Hematopoietic multipotent progenitor cell treated with erythropoietin and hydrocortisone succinate and interleukin-3 and kit ligand, for 6 days (in vitro differentiated cells): ENCODE measurements at regions not wholly inside any gene's neighbourhood (a gene's known extent, or its start where the extent isn't known, plus 50 kb on each side); places are given as distances from the start of the nearest gene placed in this dataset.

Experiments used
- DNase-seq: peaks from one replicate; pipeline ENCODE4 v3.0.0-alpha.2; 2015

GRCh38 chr5:165143741-165144140, 1638.3 kb downstream of the MAT2B start:
- DNase-seq, result peak; percentile 20

DNA sequence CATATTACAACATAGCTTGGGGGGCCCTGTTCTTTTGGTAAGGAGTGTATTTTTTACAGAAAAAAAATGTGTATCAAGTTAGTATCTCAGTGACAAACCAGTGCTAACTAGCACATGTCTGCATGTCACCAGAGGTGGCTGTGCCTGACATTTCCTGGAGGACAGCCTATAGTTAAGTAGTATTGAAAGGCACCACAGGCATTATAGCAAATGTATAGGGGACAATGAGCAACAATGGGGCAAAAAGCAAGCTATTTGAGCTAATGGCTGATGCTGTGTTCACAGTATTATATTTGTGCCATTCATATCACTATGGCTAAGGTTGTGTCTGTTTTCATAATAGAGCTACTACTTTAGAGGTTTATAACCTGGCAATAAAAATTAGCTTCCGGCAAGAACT, 1644.0 kb downstream of the MAT2B start:
- no peak for DNase-seq

- no peak for DNase-seq
These were observed 1646.6 kb downstream of the MAT2B start for GRCh38 chr5:165152058-165152457.

- DNase-seq, result no peak
These were observed 1651.8 kb downstream of the MAT2B start for GRCh38 chr5:165157219-165157618.

DNA sequence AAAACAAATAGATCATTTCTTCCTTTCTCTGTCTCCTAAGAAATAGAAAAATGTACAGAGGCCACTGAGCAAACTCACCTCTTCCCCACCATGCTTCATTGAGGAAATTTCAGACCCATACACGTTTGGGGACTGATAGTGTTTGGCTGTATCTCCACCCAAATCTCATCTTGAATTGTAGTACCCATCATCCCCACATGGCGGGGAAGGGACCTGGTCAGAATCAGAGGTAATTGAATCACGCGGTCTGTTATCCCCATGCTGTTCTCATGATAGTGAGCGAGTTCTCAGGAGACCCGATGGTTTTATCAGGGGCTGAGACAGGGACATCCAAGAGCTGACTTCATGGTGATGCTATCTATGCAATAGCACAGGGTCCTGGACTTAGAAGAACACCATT, 1655.8 kb downstream of the MAT2B start:
- DNase-seq, result no peak

DNA sequence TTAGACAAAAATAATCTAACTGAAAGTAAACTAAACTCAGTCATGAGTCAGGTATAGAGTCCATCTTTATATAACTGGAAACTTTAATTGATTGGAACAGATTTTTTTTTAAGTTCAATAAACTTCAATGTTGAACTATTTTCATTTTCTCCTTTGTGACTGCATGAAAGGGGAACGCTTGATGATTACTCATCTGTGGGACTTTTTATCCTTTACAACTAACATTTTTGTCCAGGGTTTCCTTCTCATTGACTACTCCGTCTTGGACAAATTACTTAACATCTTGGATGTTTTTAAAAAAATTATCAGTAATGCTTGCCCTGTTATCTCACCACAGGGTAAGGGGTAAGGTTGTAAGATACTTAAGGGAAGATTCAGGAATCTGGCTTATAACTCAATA, 1658.4 kb downstream of the MAT2B start:
- DNase-seq, result no peak

DNA sequence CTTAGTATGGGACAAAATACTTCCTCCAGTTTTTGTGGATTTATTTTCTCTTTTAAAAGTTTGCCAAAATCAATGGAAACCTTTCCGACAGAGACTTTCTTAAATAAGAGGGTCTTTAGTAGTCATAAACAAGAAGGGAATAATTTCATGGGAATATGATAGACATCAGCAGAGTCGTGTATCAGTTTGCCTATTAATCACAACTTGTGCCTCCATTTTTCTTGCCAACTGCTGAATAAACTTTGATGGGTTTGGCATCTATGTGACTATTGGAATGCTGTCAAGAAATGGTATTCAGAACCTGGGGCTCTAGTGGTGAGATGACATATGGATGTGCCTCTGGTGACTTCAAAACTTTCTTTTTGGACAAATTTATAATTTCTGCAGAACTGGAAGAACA, 1668.2 kb downstream of the MAT2B start:
- DNase-seq, result no peak

GRCh38 chr5:165175041-165175440, 1669.6 kb downstream of the MAT2B start:
- no peak for DNase-seq

- DNase-seq, result no peak
These were observed 1678.8 kb downstream of the MAT2B start for GRCh38 chr5:165184183-165184582.

GRCh38 chr5:165185716-165186115, 1680.3 kb downstream of the MAT2B start:
- peak; percentile 38 for DNase-seq

DNA sequence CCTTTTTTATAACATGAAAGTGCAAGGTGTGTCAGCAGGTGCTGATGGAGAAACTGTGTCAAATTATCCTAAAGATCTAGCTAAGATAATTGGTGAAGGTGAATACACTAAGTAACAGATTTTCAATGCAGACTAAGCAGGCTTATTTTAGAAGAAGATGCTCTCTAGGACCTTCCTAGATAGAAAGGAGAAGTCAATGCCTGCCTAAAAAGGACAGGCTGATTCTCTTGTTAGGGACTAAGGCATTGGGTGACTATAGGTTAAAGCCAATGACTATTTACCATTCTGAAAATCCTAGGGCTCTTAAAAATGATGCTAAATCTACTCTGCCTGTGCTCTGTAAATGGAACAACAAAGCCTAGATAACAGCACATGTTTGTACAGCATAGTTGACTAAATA, 1682.4 kb downstream of the MAT2B start:
- DNase-seq, result peak; percentile 33

DNA sequence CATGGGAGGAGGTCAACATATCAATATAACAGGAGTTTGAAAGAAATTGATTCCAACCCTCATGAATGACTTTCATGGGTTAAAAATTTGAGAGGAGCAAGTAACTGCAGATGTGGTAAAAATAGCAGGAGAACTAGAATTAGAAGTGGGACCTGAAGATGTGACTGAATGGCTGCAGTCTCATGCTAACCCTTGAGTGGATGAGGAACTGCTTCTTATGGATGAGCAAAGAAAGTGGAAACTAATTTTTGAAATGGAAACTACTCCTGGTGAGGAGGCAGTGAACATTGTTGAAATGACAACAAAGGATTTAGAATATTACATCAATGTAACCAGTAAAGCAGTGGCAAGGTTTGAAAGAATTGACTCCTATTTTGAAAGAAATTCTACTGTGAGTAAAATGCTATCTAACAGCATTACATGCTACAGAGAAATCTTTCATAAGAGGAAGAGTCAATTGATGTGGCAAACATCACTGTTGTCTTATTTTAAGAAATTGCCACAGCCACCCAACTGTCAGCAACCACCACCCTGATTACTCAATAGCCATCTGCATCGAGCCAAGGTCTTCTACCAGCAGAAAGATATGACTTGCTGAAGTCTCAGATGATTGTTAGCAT, 1683.2 kb downstream of the MAT2B start:
- DNase-seq, result peak; percentile 81

- no peak for DNase-seq
These were observed 1691.5 kb downstream of the MAT2B start for GRCh38 chr5:165196961-165197360.

- no peak for DNase-seq
These were observed 1696.0 kb downstream of the MAT2B start for GRCh38 chr5:165201369-165201768.

DNA sequence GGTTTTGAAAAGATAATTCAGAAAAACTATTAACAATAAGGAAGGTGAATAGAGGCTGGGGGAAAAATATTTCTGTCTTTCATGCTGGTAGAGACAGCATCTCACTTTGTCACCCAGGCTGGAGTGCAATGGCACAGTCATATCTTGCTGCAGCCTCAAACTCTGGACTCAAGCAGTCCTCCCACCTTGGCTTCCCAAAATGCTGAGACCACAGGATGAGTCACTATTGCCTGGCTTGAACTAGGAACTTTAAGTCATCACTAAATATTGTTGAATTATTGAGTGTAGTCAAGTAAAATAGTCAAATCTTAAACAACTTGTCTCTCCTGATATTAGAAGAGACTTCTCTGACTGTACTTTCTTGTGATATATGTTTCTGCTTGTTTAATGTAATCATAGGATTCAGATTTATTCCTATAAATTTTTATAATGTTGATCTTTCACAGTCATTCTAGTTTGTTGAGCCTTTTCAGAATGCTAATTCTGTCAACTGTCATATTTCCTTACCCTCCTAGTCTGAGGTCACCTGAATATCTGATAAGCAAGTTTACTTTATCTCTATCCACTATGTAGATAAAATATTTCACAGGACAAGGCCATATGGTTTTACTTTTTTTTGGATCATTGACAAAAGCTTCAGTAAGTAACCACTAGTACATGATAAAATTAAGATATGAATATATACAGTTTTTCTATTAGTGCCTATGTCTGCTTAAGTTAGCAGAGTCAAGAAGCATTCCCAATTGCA, 1696.5 kb downstream of the MAT2B start:
- peak; percentile 34 for DNase-seq

DNA sequence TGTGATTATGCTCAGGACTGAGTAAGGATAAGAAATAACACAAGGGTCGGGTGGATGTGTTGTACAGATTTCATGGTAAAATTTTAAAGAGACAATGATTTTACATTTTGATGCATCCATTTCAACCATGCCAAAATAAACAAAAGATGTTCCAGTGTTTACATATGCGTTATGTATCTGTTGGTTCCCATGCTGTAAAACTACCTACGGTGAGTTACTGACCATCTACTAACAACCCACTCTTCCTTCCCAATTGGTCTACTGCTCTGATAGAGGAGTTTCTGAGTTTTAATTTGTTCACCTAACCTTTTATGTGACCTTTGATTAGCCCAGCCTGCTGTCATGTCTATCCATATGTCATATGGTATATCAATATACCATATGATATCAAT, 1697.1 kb downstream of the MAT2B start:
- no peak for DNase-seq

GRCh38 chr5:165209101-165209727, 1703.8 kb downstream of the MAT2B start:
- DNase-seq, result peak; percentile 74

DNA sequence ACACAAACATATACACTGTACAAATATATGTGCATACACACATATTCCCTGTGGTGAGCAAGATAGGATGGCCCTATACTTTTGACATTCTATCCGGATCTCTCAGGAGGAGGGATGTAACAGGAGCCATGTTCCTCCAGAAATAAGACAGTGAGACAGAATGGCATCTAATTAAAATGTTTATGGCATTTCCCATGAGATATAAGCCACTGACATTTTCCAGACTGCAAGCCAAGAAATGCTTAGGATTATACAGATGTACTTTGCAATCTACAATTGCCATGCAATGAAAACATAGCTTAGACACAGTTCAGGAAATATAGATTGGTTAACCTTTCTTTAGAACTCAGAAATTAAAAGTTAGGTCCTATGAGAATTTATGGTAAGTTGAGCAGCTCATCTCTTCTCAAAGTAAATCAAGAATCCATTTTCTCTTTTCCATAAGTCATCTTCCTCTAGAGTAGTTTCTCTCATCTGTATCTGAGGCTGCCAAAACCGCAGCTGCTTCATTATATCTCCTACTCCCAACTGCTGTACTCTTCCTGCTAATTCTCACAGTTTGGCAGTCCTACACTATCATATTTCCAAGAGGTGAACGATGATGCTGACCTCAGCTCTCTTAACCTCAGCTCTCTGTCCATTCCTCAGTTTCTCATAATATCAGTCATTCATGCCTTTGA, 1719.1 kb downstream of the MAT2B start:
- DNase-seq, result no peak

DNA sequence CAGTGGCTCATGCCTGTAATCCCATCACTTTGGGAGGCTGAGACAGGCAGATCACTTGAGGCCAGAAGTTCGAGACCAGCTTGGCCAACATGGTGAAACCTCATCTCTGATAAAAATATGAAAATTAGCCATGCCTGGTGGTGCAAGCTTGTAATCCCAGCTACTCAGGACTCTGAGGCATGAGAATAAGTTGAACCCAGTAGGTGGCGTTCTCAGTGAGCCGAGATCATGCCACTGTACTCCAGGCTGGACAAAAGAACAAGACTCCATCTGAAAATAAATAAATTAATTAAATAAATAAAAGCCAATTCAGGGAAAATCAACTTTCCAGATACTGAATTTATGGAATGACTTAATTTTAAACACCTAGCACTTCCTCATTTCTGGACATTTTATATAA, 1722.1 kb downstream of the MAT2B start:
- no peak for DNase-seq

DNA sequence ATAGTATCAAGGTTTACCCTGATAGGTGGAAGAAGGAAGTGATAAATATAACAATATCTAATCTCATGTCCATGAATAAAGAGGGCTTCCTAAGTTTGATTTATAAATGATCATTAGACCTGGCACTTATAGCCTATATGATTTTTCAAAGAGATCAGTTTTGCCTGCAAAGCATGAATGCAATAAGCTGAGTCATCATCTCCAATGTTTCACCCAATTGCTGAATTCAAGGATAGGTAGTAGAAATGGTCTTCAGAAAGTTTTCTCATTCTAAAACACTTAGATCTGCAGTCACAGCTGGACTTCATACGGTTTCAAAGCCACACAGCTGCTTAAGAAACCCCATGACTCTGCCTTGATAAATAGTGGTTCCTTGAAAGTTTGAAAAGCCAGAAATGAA, 1722.8 kb downstream of the MAT2B start:
- DNase-seq, result no peak

GRCh38 chr5:165231821-165232508, 1726.5 kb downstream of the MAT2B start:
- DNase-seq, result no peak

GRCh38 chr5:165232509-165233028, 1727.2 kb downstream of the MAT2B start:
- DNase-seq, result no peak

- no peak for DNase-seq
These were observed 1736.4 kb downstream of the MAT2B start for GRCh38 chr5:165241811-165242210.
